Limb (tissue), 2 donors: ENCODE measurements at regions not wholly inside any gene's neighbourhood (a gene's known extent, or its start where the extent isn't known, plus 50 kb on each side); places are given as distances from the start of the nearest gene placed in this dataset.
"Not testable (repeated sequence)": the region's sequence is repeated elsewhere in the genome, so short reads cannot be mapped to it uniquely, and the experiment has no call there.

ENCODE experiments used
- DNase-seq, 2 donors: peaks; one replicate each; pipeline ENCODE4 v3.0.0-alpha.2; 2016; ENCODE audit errors: extremely low spot score in 2 of 2

DNA sequence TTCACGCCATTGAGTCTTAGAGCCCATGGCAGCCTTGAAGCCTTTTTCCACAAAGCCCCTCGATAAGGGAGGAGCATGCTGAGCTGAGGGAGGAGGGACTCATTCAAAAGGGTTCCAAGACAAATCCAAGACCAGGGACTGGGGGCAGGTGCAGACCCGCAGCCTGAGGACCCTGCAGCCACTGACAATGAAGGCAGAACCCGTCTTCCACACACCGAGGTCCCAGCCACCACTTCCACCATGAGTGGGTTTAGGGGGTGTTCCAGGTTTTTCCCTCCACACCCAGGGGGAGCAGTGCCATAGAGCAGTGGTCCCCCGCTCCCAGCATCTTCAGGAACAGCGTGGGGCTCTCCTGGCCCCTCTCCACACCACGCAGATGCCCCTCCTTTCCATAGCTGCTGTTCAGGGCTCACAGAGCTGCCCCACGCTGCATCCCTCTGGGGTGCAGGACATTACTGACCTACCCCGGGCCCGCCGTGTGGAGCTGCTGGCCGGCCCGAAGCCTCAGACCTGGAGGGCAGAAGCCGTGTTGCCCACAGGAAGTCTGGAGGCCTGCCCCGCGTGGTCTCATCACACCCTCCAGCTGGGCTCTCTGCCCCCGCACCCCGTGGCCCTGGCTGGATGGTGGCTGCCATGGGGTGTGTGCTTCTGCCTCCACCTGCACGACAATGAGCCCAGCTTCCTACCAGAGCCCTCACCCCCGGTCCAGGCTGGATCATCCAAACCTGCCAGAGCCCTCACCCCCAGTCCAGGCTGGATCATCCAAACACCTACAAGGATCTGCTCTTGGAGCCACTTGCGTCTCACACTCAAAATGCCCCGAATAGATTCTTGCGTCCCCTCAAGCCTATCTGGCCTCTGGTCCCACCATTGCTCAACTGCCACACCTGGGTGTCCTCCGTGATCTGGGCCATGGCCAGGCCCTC, 220.0 kb upstream of the TCERG1L start:
- DNase-seq, result no peak

DNA sequence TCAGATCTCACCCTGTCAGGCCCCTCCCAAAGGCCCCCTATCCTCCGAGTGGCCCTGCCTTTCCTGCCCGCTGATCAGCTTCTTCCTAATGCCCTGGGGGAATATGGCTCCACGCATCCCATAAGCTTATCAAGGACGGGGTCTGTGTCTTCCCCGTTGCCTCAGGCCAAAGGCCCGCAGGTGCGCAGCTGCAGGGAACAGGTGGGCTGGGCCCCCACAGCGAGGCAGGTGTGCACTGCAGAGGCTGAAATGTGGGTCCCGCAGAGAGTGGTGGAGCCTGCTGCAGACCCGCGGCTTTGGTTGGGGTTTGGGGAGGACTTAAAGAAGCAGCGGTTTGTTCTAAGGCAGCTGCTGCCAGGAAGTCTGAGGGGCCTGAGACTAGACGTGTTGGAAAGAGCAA, 220.8 kb upstream of the TCERG1L start:
- DNase-seq, result no peak

DNA sequence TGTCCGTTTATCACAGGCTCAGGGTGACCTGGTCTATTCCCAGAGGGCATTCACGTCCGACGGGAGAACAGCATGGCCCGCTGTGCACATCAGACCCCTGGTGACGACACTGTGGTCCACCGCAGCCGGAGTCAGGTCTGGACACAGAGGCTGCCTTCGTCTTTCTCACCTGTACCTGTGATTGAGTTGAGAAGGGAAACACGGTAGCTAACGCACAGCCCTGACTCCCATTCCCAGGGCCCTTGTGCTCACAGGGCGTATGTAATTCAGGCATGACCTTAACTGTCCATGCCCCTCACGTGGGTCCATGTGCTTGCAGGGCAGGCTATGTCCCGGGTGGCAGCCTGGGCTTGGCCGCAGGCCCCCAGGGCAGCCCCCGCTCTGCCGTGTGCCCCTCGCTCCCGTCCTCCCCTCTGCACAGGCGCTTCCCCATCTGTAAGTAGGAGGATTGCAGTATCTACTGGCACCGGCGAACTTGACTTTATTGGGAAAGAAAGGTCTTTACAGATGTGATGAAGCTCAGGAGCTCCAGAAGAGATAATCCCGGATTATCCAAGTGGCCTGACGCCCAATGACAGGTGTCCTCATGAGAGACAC, 221.3 kb upstream of the TCERG1L start:
- no peak for DNase-seq

DNA sequence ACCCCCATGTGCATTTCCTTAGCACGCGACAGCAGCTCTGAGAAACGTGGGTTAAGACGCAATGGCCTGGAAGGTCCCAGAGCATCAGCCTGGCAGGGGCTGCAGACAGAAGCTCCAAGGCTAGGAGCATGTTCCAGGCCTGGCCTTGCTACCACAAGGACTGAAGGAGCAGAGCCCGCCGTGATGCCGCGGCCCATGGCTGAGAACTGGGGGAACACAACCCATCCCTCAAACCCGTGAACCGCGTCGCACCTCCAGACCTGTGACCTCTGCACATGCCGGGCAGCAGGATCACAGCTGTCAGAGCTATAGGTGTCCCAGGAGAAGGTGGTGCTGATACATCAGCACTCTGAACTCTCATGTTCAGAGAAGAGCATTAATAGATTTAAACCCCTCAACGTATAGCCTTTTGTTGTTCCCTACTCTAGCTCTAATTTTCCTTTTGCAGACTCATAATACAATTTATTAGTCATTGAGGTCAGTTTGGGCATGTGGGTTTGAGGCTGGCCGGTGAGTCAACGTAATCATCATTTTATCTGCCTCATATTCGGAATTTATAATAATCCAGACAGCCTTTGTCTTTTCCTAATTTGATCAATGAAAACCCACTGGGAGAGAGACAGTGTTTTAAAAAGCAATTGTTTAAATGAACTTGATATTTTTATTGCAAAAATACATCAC, 222.5 kb upstream of the TCERG1L start:
- no peak for DNase-seq

DNA sequence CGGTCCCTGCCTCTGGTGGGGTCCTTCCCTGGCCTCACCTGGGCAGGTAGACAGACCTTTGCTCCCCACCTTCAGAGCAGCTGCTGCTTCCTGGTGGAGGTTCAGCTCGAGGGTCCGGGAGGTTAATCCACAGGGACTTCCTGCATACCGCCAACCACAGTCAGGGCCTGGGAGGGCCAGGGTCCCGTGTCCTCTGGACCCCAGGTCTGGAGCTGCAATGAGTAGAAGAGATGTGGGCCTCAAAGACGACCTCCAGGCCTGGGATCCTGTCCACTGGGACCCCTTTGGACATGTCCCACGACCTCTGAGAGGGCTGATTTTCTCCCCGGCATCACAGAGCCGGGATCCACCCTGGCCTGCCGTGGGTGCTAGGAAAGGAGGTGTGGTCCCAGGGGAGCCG, 223.3 kb upstream of the TCERG1L start:
- DNase-seq, result no peak

DNA sequence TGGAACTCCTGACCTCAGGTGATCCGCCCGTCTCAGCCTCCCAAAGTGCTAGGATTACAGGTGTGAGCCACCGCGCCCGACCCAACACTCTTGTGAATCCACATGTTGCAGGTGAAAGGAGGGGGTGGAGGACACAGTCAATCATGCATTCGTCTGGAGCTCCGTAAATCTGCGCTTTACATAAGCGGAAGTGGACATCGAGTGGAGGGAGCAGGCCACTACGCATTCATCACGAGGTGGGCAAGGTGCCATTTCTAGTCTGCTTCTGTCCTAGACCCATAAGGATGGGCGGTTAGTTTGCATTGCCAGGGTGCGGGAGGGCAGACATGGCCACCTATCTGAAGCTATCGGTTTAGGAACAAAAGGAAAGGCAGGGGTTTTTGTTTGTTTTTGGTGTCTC, 225.2 kb upstream of the TCERG1L start:
- no peak for DNase-seq

DNA sequence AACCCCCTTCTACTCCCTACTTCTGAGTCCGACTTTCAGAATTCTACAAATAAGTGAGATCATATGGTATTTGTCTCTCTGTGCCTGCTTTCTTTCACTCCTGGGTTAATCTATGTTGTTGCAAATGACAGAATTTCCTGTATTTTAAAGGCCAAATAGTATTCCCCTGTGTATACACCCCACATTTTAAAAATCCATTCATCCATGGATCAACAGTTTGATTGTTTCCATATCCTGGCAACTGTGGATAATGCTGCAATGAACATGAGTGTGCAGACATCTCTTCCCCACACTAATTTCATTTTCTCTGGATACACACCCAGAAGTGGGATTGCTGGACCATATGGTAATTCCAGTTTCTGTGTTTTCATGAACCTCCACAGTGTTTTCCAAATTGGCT, 225.8 kb upstream of the TCERG1L start:
- DNase-seq, result peak in 1 of 2 donors; percentile 23

DNA sequence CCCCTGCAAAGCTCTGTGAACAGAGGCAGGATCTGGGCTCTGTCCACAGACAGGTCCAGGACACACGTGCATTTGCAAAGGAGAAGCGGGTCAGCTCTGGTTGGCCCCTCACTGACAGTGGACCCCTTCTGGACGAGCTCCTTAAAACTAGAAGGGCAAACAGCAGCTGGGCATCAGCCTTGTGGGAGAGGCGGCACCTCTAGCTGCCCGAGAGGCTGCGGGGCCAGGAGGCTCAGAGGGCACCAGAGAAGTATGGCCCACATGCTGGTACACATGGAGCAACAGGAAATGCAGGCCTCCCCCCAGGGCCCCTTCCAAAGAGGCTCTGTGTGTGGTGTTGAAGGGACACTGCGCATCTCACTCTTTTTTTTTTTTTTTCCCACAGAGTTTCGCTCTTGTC, 233.0 kb upstream of the TCERG1L start:
- no peak for DNase-seq

DNA sequence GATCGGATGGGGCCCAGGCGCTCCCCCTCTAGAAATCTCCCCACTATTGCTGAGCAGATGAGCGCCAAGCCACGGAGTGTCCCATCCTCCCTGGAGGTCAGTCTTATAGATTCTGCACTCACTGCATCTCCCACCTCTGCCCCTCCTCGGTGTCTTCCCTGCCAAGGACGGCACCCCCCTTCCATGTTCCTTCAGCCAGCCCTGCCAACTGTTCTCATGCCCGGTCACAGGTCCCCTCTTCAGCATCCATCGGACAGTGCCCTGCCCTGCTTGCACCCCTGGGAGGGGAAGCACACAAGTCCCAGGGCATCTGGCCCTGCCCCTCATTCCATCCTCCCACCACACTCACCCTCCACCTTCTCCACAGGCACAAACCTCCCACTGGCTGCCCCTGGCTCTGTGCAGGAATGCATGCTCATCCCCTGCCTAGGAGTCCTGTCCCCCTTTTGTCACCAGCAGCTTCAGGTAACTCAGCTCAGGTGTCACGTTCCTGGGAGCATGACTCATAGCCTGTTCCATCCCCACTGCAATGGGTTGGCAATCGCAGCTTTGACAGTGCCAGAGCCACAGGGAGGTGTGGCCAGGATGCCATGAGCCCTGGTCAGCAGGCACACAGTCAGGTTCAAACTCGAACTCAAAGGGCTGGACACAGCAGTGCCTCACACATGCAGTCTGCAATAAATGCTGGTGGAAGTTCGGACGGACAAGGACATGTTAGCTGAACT, 234.7 kb upstream of the TCERG1L start:
- no peak for DNase-seq

DNA sequence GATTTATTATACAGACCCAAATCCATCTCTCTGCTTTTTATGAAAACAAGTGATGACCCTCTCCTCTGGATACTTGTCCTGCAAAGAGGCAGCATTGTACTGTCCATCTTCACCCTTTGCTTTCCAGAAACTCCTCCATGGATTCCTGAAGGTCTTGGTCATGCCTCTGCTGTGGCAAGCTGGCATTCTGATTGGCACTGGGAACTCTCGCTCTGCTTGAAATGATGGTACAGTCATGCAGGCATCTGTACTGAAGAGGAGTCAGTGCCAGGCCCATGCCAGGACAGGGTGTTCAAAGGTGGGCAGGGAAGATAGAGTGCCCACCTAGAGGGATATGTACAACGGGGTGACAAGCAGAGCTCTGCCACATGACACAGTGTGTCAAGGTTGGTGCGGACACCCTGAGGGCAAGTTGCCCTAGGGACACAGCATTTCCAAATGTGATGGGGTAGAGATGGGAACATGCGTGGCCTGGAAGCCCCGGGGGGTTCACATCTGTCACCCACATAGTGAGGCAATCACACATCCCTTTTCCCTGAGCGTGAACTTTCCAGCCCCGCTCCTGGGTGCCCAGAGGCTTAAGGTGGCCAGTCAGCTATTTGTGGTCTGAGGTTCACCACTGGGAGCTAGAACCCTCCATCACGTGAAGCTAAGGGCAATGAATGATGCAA, 235.7 kb upstream of the TCERG1L start:
- DNase-seq, result no peak

DNA sequence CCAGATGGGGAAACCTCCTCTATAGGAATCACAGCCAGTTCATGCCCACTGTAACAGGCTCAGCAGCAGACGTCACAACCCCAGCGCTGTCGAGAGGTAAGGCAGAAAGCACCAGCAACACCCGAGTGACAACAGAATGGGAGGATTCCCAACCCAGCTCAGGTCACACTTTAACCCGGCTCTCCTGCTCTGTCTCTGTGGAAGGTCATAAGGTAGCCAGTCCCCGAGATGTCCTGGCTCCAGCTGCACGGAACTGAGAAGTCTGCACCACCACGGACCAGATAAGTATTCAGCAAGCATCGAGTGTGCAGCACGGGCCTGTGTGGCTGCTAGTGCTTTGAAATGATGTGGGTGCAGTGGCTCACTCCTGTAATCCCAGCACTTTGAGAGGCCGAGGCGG, 236.7 kb upstream of the TCERG1L start:
- no peak for DNase-seq

DNA sequence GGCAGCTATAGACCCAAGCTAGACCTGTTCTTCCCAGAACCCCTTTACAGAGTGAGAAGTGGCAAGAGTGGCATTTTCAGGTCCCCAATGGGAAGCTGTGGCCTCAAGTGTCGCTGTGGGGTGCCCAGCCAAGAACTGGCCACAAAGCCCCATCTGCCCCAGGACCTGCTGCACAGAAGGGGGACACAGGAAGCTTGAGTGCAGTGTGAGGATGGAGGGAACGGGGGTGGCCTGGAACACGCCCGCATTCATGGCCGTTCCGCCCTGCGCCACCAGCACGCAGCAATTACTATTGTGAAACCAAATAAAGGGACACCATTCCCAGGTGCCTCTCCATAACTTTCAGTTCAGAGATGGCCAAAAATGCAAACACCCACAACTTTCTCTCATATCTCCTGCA, 237.6 kb upstream of the TCERG1L start:
- no peak for DNase-seq

DNA sequence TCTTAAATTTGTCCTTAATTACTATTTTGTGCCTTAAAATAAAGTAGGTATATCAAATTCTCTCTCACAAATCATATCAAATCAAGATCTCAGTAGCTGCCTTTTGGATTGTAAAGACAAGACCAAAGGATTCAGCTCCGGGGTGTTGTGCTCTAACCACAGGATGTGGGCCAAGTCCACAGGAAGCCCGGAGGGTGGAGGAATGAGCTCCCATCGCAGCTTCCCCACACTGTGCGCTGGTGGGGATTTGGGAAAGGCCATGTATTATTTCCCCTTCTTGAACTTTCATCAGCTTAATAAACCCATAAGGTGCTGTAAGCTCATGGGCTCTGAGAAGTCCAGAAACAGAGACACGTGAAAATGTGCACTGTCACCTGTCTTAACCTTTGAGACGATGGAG, 241.6 kb upstream of the TCERG1L start:
- no peak for DNase-seq

DNA sequence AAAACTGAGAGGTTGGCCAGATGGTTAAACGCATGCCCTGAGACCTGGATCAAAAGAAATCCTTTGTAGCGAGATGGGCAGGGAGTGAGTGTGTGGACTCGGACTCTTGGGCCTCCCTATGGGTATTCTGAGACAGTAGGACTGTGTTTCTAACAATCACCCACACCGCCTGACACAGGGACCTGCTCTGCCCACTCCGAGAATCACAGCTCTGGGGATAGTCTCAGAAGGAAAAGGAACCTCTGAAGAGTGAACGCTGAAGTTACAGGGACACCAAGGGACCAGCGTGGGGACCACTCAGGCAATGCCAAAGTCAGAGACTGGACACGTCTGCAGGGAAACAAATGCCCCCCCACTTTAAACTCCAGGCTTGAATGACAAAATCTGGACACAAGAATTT, 242.1 kb upstream of the TCERG1L start:
- no peak for DNase-seq

DNA sequence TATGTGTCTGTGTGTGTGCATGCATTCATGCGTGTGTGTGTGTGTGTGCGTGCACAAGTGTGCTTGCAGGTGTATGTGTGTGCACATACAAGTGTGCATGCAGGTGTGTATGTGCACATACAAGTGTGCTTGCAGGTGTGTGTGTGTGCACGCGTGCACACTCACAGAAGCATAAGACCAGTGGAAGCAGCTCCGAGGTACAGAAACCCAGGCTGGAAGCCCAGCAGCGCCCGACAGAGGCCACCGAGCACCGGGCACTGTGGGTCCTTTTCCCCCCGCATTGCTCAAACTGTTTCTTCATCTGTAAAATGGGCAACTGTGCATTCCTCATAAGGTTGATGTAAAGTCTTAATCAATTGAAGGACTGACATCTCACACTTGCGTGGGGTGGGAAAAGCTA, 243.3 kb upstream of the TCERG1L start:
- DNase-seq, result no peak

DNA sequence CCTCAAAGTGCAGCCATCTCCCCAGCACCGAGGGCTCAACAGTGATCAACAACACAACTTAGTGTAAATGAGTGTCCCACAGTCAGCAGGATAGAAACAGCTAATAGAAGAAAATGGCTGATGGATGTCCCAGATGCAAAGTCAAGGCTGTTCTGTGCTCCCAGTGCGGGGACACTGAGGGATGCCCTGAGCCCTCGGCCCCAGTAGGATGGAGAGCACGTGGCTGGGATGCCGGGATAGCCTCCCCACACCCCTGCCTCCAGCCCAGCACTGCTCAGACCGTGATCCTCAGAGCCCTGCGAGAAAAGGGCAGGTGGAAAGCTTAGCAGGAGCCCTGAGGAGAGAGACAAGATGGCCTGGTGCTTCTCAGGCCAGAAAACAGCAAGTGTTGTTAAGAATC, 243.9 kb upstream of the TCERG1L start:
- no peak for DNase-seq

DNA sequence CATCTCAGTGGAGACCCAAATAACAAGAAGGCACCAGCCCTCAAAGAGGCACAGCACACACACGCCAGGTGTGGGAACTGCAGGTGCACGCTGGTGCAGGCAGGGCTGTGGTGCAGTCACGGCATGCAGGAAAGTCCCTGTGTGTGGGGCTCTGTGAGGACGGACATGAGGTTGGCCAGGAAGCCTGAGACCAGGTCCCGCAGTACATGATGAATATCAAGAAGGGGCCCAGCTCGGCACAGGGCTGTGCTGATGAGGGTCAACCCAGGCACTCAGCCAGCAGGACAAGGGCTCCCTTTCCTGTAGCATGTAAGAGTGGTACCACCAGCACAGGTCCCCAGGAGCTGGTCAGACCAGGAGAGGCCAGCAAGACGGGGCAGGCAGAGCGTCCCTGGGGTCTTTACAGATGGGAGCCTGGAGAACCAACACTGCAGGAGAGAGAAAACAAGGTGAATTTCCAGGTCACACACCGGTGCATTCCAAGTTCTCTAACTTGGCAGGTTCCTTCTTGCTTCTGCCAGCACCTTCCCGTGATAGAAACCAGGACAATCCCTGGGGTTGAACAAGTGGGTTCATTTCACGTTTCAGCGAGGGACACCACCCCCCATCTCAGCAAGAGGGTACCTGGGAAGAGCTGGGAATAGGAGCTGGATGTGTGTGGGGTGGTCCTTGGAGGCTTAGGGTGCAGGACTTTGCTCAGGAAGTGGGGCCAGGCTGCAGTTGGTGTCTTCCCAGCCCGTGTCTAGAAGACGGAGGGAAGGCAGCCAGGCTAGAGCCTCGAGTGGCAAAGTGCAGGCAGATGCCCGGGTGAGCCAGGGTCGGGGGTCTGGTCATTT, 244.8 kb upstream of the TCERG1L start:
- DNase-seq, result no peak

DNA sequence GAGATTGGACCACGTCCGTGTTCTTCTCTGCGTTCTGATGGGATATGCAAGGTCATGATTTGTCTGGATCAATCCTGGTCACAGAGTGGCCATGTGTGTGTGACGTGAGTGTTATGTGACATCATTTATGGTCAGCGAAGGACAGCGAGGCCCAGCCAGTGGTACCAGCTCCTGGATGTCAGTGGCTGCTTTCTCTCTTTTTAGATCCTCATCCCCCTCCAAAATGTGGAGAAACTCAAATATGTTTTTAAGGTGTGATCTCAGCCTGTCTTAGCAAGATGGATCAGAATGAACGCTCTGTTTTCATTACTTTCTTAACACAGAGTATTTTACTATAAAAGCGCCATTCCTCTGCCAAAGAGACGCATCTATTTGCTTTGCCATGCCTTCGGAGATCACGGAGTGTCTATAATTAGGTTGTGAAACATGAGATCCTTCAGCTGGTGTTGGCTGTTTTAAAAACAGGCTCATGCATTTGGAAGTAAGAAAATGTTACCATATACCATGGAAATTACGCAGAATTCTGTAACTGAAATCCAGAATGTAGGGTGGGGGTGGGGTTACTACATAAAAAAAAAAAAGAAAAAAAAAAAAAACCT, 245.5 kb upstream of the TCERG1L start:
- DNase-seq, result no peak

DNA sequence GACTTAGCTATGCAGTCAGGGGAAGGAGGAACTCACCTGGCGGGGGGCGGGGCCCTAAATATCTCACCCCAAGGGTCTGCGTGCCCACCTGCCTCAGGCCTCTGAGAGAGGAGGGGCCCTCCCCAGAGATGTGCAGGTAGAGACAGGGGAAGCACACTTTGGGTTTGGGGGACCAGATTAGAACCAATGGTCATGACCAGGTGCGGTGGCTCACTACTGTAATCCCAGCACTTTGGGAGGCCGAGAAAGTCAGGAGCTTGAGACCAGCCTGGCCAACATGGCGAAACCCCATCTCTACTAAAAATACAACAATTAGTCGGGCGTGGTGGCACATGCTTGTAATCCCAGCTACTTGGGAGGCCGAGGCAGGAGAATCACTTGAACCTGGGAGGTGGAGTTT, 246.4 kb upstream of the TCERG1L start:
- not testable (repeated sequence) for DNase-seq

DNA sequence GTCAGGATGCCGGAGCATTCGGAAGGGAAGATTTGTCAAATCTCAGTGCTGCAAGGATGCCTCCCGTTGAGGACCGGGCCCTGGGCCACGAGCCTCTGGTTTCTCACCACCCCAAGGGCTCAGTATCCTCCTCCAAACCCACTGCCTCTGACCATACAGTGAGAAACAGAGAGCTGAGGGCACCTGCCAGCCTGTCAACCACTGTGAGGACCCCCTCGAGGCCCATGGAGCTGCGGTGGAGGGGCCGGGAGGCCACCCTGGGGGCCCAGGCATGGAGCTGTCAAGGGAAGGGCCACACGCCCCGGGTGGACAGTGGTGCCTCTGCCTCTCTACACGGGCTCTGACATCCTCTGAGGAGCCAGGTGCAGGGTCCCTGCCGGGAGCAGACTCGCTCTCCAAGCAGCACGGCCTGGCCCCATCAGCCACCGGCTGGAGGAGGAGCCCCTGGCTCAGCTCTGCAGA, 248.0 kb upstream of the TCERG1L start:
- DNase-seq, result no peak
